Muscle of leg (tissue), 3 donors: ENCODE measurements at regions not wholly inside any gene's neighbourhood (a gene's known extent, or its start where the extent isn't known, plus 50 kb on each side); places are given as distances from the start of the nearest gene placed in this dataset.

Experiments
- DNase-seq: peaks from one replicate; pipeline ENCODE4 v3.0.0; 2013
- H3K27ac ChIP-seq: one replicate; pipeline ENCODE4 v1.5.1; 2013; ENCODE audit warnings: mild to moderate bottlenecking, low read length, control low read depth
- H3K27me3 ChIP-seq: one replicate; pipeline ENCODE4 v1.6.1; 2013; ENCODE audit warnings: low read length; ENCODE audit not compliant: control insufficient read depth, insufficient read depth
- H3K36me3 ChIP-seq: one replicate; pipeline ENCODE4 v1.6.1; 2013; ENCODE audit warnings: low read length; ENCODE audit not compliant: control insufficient read depth, insufficient read depth
- H3K4me1 ChIP-seq: one replicate; pipeline ENCODE4 v1.6.1; 2013; ENCODE audit warnings: low read length; ENCODE audit not compliant: control insufficient read depth, insufficient read depth
- H3K4me3 ChIP-seq: one replicate; pipeline ENCODE4 v1.5.1; 2013; ENCODE audit warnings: low read length, control low read depth
- H3K9me3 ChIP-seq: replicated peaks from 2 replicates; pipeline ENCODE4 v1.6.1; 2013; ENCODE audit warnings: low read depth, low read length; ENCODE audit not compliant: control insufficient read depth
- WGBS: methylation state at CpG from one replicate; pipeline ENCODE4 v1.1.5; 2013; ENCODE audit warnings: missing lambda C conversion rate; ENCODE audit not compliant: insufficient coverage; 5-methylcytosine and 5-hydroxymethylcytosine counted together

DNA sequence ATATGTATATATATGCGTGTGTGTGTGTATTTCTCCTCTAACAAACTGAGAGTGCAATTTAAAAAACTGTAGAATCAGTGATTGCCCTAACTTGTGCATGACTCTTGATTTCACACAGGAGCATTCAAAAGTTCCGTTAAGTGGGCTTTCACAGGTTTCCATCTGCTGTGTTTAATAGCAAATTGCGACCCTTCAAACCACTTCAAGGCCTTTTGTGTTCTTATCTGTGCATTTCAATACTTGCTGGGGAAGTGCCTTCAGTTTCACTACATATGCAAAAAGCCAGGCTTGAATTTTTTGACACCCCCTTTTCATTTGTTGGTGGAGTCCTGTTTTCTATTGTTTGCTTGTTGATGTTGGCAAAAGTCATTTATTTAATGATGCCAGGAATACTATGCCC is 158.0 kb downstream of the TM9SF2 start:
- no peak for DNase-seq
- Histone ChIP-seq H3K27me3 (peaks cover 34% of the 10 kb centered on the region), H3K4me3 (no peak overlapping the region), H3K4me1 (peaks cover 6% of the 10 kb centered on the region), H3K36me3 (no peaks in the 10 kb centered on the region), H3K9me3 (no peaks in the 10 kb centered on the region), H3K27ac (no peak overlapping the region)
- WGBS, result no CpG with 5 or more reads among the region's 3 CpGs

DNA sequence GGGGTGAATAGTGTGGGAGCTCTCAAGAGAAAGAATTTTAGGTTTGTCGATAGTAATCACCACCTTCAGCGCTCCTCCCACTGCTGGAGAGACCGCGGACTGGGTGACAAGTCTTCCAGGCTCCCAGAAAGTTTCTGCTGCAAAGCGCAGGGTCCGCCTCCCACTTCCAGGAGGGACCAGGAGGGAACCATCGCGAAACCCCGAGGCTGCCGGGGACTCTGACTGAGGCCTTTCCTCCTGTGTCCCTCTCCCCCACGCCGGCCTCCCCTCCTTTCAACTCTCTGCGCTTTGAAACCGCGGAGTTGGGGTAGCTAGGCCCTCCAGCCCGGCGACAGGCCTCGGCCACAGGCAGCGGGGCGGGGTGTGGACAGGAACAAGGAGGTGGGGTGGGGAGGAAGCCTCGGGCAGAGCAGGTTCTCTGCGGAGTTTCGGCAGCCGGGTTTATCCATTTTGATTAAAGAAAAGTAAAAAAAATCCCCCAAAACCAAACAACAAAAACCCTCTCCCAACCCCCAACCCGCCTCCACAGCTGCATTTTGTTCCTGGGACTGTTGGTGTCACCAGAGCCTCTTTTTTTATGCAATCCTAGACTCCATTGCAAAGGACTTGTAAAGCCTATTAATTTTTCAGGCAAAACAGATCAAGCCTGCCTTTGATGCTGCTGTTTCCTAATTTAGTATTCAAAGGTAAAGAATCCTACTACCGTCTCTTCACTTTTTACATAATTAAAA is 157.2 kb downstream of the TM9SF2 start:
- H3K27ac ChIP-seq, result peak overlapping the region; percentile 75
- H3K27me3 ChIP-seq, result peaks cover 29% of the 10 kb centered on the region
- H3K4me1 ChIP-seq, result peaks cover 6% of the 10 kb centered on the region
- no peaks in the 10 kb centered on the region for H3K36me3 ChIP-seq
- DNase-seq, result peak; percentile 87
- H3K9me3 ChIP-seq, result no peaks in the 10 kb centered on the region
- 0% methylated on average over 8 of the region's 26 CpGs for WGBS
- H3K4me3 ChIP-seq, result peak overlapping the region; percentile 48

- peak; percentile 67 for DNase-seq
- Histone ChIP-seq H3K27me3 (peaks cover 23% of the 10 kb centered on the region), H3K27ac (peak overlapping the region; percentile 75), H3K36me3 (no peaks in the 10 kb centered on the region), H3K4me1 (peaks cover 6% of the 10 kb centered on the region), H3K4me3 (peak overlapping the region; percentile 48), H3K9me3 (no peaks in the 10 kb centered on the region)
- 11% methylated on average over 23 of the region's 29 CpGs for WGBS
Measured at GRCh38 chr13:99657848-99658260, 156.6 kb downstream of the TM9SF2 start.

- H3K4me3 ChIP-seq, result no peak overlapping the region
- no peaks in the 10 kb centered on the region for H3K9me3 ChIP-seq
- 70% methylated on average over 5 of the region's 6 CpGs for WGBS
- peak; percentile 48 for DNase-seq
- H3K36me3 ChIP-seq, result no peaks in the 10 kb centered on the region
- peaks cover 20% of the 10 kb centered on the region for H3K27me3 ChIP-seq
- H3K4me1 ChIP-seq, result peaks cover 6% of the 10 kb centered on the region
- no peak overlapping the region for H3K27ac ChIP-seq
Measured at GRCh38 chr13:99656844-99657381, 155.6 kb downstream of the TM9SF2 start.

DNA sequence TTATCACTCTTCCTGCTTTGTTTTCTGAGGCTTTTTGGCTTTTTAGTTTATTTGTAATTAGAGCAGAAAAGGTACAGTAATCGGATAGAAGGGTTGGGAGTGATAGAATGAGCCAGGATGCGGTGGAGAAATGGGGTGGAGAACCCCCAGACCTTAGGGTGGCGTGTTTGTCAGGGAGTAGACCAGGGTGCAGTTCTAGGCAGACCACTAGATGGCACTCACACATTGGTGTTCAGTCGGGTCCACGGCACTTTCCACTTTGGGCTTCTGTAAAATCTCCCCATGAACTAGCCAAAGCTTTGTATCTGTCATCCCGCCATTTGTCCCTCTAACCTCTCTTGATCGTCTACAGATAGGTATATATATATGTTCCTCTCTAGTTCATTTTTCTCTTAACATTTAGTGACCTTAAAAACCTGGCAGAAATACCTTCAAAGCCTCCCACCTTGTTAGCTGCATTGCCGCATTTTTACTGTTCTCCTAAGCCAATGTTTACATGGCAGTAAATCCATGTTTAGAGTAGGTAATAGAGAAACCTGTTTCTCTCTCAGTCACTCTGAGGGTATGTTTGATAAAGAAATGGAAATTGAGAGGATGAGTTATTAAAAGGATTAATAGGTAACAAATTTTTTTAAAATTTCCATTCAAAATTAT is 154.9 kb downstream of the TM9SF2 start:
- Histone ChIP-seq H3K27ac (no peak overlapping the region), H3K4me1 (peaks cover 6% of the 10 kb centered on the region), H3K36me3 (no peaks in the 10 kb centered on the region), H3K27me3 (peaks cover 16% of the 10 kb centered on the region), H3K9me3 (no peaks in the 10 kb centered on the region), H3K4me3 (no peak overlapping the region)
- 0% methylated on average over 3 of the region's 8 CpGs for WGBS
- peak; percentile 80 for DNase-seq

- no peak for DNase-seq
- peaks cover 6% of the 10 kb centered on the region for H3K4me1 ChIP-seq
- peaks cover 16% of the 10 kb centered on the region for H3K27me3 ChIP-seq
- H3K27ac ChIP-seq, result no peak overlapping the region
- H3K36me3 ChIP-seq, result no peaks in the 10 kb centered on the region
- WGBS, result 82% methylated on average over 11 of the region's 17 CpGs
- H3K4me3 ChIP-seq, result no peak overlapping the region
- H3K9me3 ChIP-seq, result no peaks in the 10 kb centered on the region
Measured at GRCh38 chr13:99655351-99656091, 154.2 kb downstream of the TM9SF2 start.

DNA sequence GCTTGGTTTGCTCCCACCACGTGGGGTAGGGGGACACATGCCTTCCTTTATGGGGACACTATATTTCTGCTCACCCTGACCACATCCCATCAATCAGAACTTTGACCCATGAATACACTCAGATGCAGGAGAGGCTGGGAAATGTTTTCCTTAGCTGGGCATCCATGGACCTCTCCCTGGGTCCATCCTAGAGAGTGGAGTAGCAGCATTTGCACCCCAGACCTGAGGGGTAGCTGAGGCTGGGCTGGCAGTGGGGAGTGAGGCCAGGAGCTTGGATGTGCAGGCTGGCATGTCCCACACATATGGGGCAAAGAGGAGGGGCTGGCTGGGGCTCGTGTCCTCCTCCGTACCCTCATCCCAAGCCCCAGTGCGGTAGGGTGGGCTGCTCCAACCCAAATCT is 152.8 kb downstream of the TM9SF2 start:
- no peak for DNase-seq
- Histone ChIP-seq H3K9me3 (no peaks in the 10 kb centered on the region), H3K36me3 (no peaks in the 10 kb centered on the region), H3K27me3 (peaks cover 13% of the 10 kb centered on the region), H3K4me3 (no peak overlapping the region), H3K27ac (no peak overlapping the region), H3K4me1 (peaks cover 6% of the 10 kb centered on the region)
- WGBS, result 80% methylated on average over 1 of the region's 4 CpGs

DNA sequence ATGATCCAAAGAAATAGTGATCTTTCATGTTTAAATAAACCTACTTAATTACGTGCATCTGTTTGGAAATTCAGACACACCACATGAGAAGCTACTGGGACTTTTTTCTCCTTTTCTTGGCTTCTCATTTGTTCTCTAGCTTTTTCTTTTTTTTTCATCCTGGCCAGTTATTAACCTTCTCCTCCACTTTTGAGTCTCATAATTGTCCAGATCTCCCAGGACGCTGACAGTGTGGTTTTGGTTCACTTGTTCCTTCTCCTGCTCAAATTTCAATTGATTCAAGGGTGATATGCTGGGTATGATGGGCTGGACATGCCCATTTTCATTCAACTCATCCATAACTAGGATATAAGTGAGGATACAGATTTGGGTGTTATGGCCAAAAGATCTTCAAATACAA is 152.3 kb downstream of the TM9SF2 start:
- no peak for DNase-seq
- Histone ChIP-seq H3K36me3 (no peaks in the 10 kb centered on the region), H3K4me3 (no peak overlapping the region), H3K9me3 (no peaks in the 10 kb centered on the region), H3K4me1 (peaks cover 6% of the 10 kb centered on the region), H3K27me3 (peaks cover 11% of the 10 kb centered on the region), H3K27ac (no peak overlapping the region)
- WGBS, result no CpG with 5 or more reads among the region's 2 CpGs

DNA sequence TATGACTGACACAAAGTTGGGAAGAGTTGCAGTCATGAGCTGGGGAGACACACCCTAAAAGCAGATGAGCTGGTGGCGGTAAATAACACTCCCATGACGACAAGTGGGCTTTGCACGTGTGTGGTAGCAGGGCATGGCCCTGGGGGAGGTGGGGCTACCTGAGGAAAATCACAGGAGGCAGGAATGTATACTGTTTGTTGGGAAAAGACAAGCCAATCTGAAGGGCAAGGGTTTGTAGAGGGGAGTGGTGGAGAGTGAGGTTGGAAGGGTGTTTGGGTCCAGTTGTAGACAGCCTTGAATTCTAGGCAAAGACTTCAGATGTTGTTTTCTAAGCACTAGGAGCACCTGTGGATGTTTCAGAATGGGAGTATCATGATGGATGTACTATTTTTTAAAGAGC is 151.6 kb downstream of the TM9SF2 start:
- no peak overlapping the region for H3K27ac ChIP-seq
- no peak overlapping the region for H3K4me3 ChIP-seq
- WGBS, result 65% methylated on average over 3 of the region's 3 CpGs
- no peaks in the 10 kb centered on the region for H3K9me3 ChIP-seq
- H3K4me1 ChIP-seq, result peaks cover 1% of the 10 kb centered on the region
- no peak for DNase-seq
- peaks cover 5% of the 10 kb centered on the region for H3K27me3 ChIP-seq
- no peaks in the 10 kb centered on the region for H3K36me3 ChIP-seq

DNA sequence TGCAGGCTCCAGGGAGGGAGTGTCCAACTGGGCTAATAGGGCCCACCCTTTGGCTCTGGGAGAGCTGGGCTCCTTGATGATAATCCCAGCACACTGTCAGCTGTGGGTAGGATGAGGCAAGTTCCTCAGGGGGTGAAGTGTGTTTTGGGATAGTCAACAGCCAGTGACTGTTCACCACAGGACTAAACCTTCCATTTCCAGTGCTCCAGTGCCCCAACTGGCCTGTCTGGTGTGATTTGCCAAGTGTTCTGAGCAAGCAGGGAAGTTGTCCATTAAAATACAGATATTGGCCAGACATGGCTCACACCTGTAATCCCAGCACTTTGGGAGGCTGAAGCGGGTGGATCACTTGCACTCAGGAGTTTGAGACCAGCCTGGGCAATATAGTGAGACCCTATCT is 150.9 kb downstream of the TM9SF2 start:
- no peak overlapping the region for H3K4me3 ChIP-seq
- no peaks in the 10 kb centered on the region for H3K9me3 ChIP-seq
- no peak overlapping the region for H3K27ac ChIP-seq
- no peaks in the 10 kb centered on the region for H3K4me1 ChIP-seq
- H3K36me3 ChIP-seq, result no peaks in the 10 kb centered on the region
- peaks cover 2% of the 10 kb centered on the region for H3K27me3 ChIP-seq
- no peak for DNase-seq
- no CpG with 5 or more reads among the region's 1 CpG for WGBS
